Stromal cell of bone marrow (primary cell): ENCODE measurements at regions not wholly inside any gene's neighbourhood (a gene's known extent, or its start where the extent isn't known, plus 50 kb on each side); places are given as distances from the start of the nearest gene placed in this dataset.
"Not testable (repeated sequence)": the region's sequence is repeated elsewhere in the genome, so short reads cannot be mapped to it uniquely, and the experiment has no call there.

Experiments used
- DNase-seq: peaks from one replicate; pipeline ENCODE4 v3.0.0-alpha.2; 2012; ENCODE audit warnings: low read depth

GRCh38 chr3:161914703-161915417 is 418.3 kb downstream of the OTOL1 start:
- no peak for DNase-seq

- no peak for DNase-seq
Observed at GRCh38 chr3:161915418-161915750, 418.8 kb downstream of the OTOL1 start.

GRCh38 chr3:161920196-161920595 is 423.6 kb downstream of the OTOL1 start:
- DNase-seq, result no peak

- DNase-seq, result no peak
Observed at GRCh38 chr3:161925749-161926360, 429.2 kb downstream of the OTOL1 start.

DNA sequence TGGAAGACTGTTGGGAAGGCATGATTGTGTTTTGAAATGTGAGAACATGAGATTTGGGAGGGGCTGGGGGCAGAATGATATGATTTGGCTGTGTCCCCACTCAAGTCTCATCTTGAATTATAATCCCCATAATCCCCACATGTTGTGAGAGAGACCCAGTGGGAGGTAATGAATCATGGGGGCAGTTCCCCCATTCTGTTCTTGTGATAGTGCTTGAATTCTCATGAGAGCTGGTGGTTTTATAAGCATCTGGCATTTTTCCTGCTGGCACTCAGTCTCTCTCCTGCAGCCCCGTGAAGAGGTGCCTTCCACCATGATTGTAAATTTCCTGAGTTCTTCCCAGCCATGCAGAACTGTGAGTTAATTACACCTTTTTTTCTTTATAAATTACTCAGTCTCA is 430.5 kb downstream of the OTOL1 start:
- DNase-seq, result no peak

DNA sequence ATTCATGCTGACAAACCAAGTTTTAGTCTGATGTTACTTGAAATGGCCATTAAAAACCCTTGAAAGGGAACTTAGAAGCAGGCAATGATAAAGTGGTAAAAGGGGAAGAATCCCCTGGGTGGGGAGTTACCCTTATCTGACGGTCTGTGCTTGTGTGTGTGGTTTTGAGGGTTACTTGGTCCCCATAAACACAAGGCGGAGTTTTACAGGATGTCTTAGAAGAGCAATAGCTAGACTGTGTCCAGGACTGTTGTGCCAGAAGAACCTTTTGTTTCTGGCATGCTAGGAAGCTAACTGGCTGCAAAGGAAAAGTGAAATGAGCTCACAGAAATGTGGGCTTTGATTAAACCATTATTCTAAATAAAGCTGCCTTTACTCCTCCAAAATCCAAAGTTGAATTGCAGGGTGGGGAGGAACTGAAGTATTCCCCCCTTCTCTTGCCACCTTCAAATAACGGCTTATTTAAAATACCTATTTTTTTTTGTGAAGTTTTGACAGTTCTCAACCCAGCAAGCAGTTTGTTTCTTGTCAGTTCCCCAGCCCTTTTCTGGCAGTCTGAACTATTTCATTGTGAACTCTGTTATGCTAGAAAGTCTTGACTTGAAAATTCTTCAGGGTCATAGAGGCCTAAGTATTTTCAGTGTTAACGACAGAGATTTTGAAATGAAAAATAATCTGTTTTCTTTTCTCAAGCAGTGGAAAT is 443.5 kb downstream of the OTOL1 start:
- DNase-seq, result no peak

DNA sequence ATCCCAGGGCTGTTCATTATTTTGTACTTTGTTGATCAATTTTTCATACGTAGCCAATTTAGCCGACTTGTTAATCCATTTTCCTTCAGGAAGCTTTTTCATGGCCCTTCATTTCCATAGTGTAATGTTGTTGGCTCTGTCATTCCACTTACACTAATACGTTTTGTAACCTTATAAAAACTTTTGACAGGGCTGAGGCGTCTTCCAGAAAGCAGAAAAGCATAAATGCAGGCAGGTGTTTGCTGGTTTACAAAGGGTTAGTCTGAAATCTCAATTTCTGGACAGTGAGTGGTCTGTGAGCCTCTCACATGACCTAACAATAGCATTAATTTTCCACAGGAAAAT is 444.0 kb downstream of the OTOL1 start:
- no peak for DNase-seq

DNA sequence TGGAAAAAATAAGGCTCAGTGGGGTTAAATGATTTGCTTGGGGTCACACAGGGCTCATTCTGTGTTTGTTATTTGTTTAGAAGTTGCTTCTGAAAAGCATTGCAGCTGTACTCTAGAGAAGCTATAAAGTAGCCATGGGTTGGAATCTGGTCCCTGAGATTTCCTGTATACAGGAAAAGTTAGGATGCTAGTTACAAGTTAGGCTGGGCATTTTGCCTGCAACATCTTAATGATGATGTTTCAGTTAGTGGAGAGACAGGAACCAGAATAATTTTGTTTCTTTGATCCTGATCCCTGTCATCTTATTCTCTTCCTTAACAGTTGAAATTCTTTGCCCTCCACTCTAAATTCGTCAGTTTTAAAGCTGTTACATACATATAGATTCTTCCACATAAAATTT is 445.3 kb downstream of the OTOL1 start:
- DNase-seq, result no peak

DNA sequence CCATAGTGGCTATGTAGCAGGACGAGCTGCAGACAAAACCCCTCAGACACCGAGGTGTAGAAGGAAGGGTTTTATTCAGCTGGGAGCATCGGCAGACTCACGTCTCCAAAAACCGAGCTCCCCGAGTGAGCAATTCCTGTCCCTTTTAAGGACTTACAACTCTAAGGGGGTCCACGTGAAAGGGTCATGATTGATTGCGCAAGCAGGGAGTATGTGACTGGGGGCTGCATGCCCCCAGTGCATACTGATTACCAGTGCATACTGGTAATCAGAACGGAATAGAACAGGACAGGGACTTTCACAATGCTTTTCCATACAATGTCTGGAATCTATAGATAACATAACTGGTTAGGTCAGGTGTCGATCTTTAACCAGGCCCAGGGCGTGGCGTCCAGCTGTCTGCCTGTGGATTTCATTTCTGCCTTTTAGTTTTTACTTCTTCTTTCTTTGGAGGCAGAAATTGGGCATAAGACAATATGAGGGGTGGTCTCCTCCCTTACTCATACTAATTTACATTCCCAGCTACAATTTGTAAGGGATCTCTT is 447.3 kb downstream of the OTOL1 start:
- not testable (repeated sequence) for DNase-seq

- DNase-seq, result no peak
Observed at GRCh38 chr3:161946443-161946960, 449.9 kb downstream of the OTOL1 start.

DNA sequence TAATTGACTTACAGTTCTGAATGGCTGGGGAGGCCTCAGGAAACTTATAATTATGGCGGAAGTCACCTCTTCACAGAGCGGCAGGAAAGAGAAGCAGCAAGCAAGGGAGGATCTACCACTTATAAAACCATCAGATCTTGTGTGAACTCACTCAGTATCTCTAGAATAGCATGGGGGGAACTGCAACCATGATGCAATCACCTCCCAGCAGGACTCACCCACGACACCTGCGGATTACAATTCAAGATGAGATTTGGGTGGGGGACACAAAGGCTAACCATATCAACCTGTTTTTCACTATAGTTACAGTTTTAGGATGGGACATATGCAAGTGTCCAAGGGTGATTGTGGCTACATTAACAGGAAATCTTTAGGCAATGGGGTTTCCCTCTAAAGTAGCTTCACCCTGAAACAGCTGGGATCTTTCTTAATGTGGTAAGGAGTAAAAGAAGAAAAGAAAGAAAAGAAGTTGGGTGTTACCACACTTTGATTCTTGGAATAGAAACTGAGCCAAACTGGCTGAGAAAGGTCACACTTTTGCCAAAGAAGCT is 453.8 kb downstream of the OTOL1 start:
- no peak for DNase-seq

- DNase-seq, result no peak
Observed at GRCh38 chr3:161957467-161957866, 460.9 kb downstream of the OTOL1 start.

GRCh38 chr3:161964857-161965256 is 468.2 kb downstream of the OTOL1 start:
- no peak for DNase-seq

GRCh38 chr3:161969867-161970266 is 473.3 kb downstream of the OTOL1 start:
- DNase-seq, result peak; percentile 10

GRCh38 chr3:161975201-161975600 is 478.6 kb downstream of the OTOL1 start:
- no peak for DNase-seq

DNA sequence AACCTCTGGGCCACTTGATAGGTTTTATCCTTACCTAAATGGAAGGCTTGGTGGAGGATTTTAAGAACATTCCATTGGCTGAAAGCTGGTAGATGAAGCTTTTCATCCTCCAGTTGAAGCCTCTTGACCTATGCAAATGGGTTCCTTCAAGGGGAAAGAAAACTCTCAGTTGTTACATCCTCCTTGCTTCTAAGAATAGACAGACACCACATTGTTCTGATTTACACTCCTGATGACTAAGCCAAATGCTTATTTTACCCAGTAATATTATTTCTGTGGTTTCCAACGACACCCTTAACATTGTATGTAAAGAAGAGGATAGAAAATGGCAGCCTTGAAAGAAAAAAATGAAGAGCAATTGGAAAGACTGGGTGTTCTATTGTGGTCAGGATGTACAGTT is 480.5 kb downstream of the OTOL1 start:
- peak; percentile 25 for DNase-seq

GRCh38 chr3:161977850-161978249 is 481.2 kb downstream of the OTOL1 start:
- DNase-seq, result no peak

DNA sequence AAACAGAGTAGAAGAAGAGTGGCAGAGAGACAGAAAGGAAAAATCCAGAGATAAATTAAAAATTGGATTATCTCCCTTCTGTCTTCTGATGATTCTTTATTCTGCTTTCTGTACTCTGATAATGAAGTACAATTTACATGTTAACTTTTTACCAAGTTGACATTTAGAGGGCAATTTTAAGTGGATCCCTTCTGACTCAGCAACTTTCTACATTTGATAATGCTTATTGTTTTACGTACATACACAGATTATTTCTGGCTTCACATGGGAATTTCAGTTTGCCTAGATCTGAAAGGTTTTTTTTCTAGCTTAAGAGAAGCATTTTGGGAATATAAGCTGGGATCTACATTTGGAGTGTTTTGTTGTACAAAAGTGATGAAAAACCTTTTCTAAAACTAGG is 491.3 kb downstream of the OTOL1 start:
- no peak for DNase-seq

- no peak for DNase-seq
Observed at GRCh38 chr3:161989012-161989411, 492.4 kb downstream of the OTOL1 start.

GRCh38 chr3:161990036-161990435 is 493.4 kb downstream of the OTOL1 start:
- DNase-seq, result no peak

- no peak for DNase-seq
Observed at GRCh38 chr3:161991901-161992540, 495.4 kb downstream of the OTOL1 start.

DNA sequence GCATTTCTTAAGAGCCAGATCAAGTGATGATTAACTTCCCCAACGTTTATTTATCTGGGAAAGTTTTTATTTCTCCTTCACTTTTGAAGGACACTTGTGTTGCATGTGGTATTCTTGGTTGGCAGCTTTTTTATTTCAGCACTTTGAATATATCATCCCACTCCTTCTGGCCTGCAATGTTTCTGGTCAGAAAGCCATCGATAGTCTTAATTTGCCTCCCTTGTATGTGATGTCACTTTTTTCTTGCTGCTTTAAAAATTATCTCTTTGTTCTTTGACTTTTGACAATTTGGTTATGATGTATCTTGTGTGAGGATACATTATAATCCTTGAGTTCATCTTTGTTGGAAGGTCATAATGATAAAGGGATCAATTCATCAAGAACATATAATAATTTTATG is 503.2 kb downstream of the OTOL1 start:
- DNase-seq, result no peak
